AG04449 (cell line): ENCODE measurements at regions not wholly inside any gene's neighbourhood (a gene's known extent, or its start where the extent isn't known, plus 50 kb on each side); places are given as distances from the start of the nearest gene placed in this dataset.

ENCODE experiments used
- CTCF ChIA-PET: fragments of 350-600 bp; formaldehyde crosslinking; extraction: SDS; loops from one replicate; lab custom pipeline; 2021; ENCODE audit warnings: antibody characterized with exemption; lab: Yijun Ruan, JAX
- POLR2A ChIA-PET: fragments of 400-600, 350-600 bp; formaldehyde crosslinking; extraction: SDS; loops from one replicate; lab custom pipeline; 2020; ENCODE audit warnings: antibody characterized with exemption, inconsistent platforms; lab: Yijun Ruan, JAX
- DNase-seq: peaks from one replicate; pipeline ENCODE4 v3.0.0-alpha.2; 2010; ENCODE audit warnings: low read depth, low spot score
- H3K4me3 ChIP-seq: 2 replicates; pipeline ENCODE4 v1.5.1; 2011; ENCODE audit warnings: low read depth, mild to moderate bottlenecking, control low read depth, low read length
- CTCF ChIP-seq: IDR thresholded peaks from one replicate; pipeline ENCODE4 v1.5.1; 2011; ENCODE audit warnings: mild to moderate bottlenecking, moderate library complexity, low read length, control low read depth, inconsistent platforms; ENCODE audit not compliant: insufficient read depth; ENCODE audit errors: missing control alignments

- no peak for DNase-seq
- POLR2A ChIA-PET: no interaction called here
- no peak overlapping the region for H3K4me3 ChIP-seq
- CTCF ChIA-PET: no interaction called here
- TF ChIP-seq CTCF: no peak
Observed at GRCh38 chr11:127109796-127110480, 109.4 kb upstream of the KIRREL3 start.

GRCh38 chr11:127108838-127109237, 108.3 kb upstream of the KIRREL3 start:
- TF ChIP-seq CTCF: no peak
- no peak for DNase-seq
- no peak overlapping the region for H3K4me3 ChIP-seq
- ChIA-PET CTCF (no interaction called here), POLR2A (no interaction called here)

GRCh38 chr11:127106938-127107337, 106.4 kb upstream of the KIRREL3 start:
- DNase-seq: no peak
- ChIA-PET CTCF (no interaction called here), POLR2A (no interaction called here)
- H3K4me3 ChIP-seq: no peak overlapping the region
- TF ChIP-seq CTCF: no peak

- ChIA-PET POLR2A (no interaction called here), CTCF (no interaction called here)
- DNase-seq: peak; percentile 3
- TF ChIP-seq CTCF: no peak
- no peak overlapping the region for H3K4me3 ChIP-seq
Observed at GRCh38 chr11:127105593-127106541, 105.3 kb upstream of the KIRREL3 start.

- H3K4me3 ChIP-seq: no peak overlapping the region
- DNase-seq: no peak
- TF ChIP-seq CTCF: no peak
- ChIA-PET CTCF (no interaction called here), POLR2A (no interaction called here)
Observed at GRCh38 chr11:127103586-127104388, 103.2 kb upstream of the KIRREL3 start.
